CMK (cell line): ENCODE measurements at regions not wholly inside any gene's neighbourhood (a gene's known extent, or its start where the extent isn't known, plus 50 kb on each side); places are given as distances from the start of the nearest gene placed in this dataset.

Experiments
- DNase-seq: peaks from one replicate; pipeline ENCODE4 v3.0.0-alpha.2; 2010; ENCODE audit warnings: low read depth

DNA sequence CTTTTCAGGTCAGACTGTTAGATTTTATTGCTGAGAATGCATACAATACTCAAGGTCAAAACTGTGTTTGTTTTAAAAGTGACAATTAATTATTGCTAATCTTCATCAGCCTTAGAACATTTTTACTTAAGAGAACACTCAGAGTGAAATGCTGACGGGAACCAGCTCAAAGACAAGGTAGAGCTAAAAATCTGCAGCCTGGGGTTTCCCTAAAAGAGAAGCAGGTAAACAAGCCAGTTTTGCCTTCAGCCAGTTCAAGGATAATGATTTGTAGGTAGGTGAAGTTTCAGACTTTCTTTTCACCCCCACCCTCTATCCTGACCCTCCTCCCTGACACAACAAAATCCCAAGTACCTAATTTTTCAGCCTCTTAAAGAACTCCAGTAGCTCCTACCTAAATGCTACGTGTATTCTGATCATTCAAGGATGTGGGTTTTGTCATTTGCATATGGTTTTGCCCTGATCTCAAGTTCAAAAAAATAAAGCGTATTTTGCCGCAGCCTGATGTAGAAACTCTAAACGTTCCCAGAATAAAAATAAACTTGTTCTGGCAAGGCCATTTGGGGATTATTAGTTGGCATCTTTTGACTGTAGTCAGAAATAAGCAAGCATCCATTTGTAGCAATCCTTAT lies 407.2 kb downstream of the EFNA5 start:
- no peak for DNase-seq

DNA sequence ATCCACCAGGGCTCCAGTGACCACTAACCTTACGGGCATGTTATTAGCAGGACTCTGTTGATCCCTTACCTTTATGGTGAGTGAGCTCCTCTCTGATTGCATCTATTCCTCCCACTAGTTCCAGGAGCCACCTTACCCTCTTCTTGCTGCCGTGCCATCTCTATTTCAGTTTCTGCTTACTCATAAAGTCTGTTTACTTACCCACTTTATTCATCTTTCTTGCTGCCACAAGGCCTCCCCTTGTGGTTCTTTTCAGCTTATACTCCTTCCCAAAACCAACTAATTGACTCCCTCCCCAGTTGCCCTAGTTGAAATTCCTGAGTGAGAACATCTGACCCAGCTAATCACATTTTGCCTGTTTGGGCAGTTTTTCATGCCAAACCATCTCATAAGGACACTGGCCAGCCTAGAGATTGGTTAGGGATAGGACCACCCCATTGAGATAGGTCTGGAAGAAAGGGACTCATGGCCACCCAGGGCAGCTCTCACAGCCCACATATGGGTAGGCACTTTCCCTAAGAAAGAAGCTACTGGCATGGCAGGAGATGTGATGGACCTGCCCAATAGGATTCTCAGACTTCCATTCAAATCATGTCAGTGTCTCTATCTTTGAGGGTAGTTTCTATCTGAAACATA lies 412.7 kb downstream of the EFNA5 start:
- no peak for DNase-seq

- no peak for DNase-seq
These were observed 415.9 kb downstream of the EFNA5 start for GRCh38 chr5:107254902-107255234.

DNA sequence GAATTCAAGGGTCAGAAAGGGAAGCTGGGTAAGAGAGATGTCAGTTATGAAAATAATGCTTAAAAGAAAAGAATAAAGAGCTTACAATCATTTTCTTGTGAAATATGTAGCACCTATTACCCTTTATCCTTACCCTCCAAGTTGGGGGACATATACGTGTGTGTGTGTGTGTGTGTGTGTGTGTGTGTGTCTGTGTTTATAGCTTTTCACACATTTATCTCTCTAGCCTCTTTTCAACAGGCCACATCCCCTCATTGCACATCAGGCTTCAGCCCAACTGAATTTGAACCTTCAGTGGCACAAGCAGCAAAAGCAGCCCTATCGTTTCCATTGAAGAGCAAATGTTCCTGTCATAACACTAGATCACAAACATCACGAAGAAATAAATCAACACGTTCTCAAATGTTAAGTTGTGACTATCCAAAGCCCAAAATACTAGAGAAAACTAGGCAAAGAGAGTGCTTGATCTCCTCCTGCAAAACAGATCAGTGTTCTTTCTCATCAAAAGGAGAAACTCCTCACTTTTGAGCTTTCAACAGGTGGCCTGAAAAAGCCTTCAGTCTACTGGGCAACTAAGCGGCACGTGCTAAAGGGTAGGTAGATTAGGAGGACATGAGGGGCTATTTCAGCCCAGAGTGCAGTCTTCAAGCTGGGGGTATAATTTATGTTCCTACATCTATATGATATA lies 416.4 kb downstream of the EFNA5 start:
- DNase-seq = no peak

- DNase-seq = no peak
These were observed 417.5 kb downstream of the EFNA5 start for GRCh38 chr5:107253246-107253645.

GRCh38 chr5:107251151-107251550 lies 419.6 kb downstream of the EFNA5 start:
- DNase-seq = no peak

DNA sequence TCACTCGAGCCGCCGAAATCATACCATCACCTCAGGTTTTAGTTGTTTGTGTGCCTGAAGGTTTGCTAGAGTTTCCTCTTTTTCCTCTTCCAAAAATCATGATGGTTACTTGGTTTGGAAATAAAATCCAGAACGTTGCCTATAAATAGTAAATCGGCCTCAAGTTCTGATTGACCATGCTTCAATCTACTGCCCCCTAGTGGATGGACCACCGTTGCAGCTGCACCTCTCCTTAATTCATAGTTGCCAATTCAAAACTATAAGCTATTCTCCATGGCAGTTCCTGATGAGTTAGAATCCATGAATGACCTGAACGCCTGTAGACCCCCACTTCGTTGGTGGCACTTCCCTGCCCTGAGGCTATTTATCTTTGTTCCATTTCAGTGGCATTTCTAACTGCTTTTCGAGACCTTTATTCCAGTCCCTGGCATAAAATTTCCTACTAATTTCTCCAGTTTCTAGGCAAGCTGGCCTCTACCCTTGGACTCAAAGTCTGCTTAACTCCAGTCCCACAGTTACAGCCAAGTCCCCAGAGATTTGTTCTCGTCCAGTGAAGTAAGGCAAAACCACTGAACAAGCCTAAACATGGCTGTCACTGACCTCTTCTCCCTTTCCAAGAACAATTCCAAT lies 422.6 kb downstream of the EFNA5 start:
- DNase-seq = peak; percentile 2

GRCh38 chr5:107247427-107247826 lies 423.3 kb downstream of the EFNA5 start:
- DNase-seq = no peak

GRCh38 chr5:107243220-107243579 lies 427.5 kb downstream of the EFNA5 start:
- DNase-seq = no peak

DNA sequence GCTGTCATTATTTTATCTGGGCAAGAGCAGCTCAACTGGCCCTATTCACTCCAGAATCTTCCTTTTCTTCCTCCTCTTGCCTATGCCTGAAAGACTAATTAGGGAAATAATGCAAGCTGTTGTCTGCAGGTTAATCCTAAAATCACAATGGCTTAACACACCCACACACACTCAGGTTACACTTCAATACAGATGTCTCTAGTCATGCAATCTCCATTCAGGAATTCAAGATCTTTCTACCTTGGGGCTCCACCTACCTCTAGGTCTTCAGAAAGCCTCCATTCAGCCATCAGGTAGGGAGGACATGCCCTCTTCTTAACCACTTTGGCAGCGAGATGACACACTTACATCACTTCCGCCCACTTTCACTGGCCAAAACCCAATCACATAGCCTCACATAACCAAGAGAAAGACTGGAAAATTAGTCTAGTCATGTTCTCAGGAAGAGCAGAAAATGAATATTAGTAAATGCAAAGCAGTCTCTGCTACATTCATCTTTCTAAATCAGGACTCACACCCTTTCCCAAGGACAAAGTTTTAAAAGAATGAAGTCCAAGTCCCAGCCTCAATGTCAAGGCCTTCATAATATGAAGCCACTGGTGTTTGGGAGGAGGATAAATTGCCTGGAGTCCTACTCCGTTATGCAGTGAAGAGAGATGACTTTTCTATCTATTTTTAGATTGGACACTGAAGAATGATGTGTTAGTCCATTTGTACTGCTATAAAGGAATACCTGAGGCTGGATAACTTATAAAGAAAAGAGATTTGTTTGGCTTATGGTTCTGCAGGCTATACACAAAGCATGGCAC lies 428.1 kb downstream of the EFNA5 start:
- no peak for DNase-seq

DNA sequence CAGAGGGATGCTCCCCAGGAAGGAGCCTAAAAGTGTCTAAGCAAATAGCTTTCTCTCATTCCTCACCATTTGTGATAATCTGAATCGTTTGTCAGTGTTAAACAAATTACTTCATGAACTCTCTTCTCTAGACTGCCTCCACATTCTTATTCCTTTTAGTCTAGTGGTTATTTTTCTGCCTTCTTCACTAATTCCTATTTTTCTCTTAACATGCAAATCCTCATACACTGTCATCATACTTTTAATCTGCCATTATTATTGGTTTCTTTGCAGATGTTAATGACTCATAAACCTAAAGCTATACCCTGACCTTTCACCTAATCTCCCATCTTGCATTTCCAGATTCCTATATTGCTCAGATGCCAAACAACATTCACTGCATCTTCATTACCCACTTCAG lies 428.9 kb downstream of the EFNA5 start:
- no peak for DNase-seq

DNA sequence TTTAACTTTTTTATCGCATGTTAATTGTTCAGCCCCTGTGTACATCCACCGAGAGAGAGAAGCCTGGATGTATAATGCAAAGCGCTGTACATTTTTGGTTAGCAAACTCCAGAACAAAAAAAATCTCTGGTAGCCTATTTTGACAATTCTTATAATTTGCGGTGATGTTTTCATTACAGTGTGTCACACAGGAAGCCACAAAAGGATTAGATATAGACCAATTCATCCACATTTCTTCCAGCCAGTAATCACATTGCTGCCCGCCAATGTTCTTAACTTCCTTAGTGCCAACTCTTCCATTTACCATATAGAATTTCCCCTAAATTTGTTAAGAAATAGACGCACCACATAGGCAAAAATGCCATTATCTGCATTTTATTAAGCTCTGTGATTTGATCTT lies 435.6 kb downstream of the EFNA5 start:
- no peak for DNase-seq

DNA sequence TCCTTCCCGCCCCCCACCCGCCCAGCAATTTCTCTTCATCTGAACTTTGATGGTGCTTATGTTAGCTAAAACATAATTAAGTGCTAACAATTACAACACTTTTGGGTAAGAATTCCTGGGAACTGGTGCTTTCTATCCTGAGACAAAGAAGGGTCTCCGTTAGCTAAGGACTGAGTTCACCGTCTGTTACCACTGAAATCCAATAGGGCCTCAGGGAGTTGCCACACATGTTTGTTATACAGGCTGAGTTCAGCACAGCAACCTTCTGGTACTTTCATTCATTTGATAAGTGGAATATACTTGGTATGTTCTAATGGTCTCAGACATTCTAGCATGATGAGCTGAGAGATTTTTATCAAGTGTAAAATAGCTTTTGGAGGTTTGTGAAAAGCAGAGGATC lies 437.9 kb downstream of the EFNA5 start:
- DNase-seq = no peak

GRCh38 chr5:107232293-107232692 lies 438.4 kb downstream of the EFNA5 start:
- DNase-seq = no peak

DNA sequence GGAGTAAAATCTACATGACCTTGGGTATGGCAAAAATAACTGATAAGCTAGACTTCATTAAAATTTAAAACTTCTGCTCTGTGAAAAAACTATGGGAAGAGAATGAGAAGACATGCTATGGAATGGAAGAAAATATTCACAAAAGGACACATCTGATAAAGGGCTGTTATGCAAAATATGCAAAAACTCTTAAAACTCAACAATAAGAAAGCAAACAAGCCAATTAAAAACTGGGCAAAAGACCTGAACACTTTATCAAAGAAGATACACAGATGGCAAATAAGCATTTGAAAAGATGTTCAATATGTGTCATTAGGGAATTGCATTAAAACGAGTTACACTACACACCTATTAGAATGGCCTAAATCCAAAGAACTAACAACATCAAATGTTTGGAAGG lies 439.5 kb downstream of the EFNA5 start:
- no peak for DNase-seq

DNA sequence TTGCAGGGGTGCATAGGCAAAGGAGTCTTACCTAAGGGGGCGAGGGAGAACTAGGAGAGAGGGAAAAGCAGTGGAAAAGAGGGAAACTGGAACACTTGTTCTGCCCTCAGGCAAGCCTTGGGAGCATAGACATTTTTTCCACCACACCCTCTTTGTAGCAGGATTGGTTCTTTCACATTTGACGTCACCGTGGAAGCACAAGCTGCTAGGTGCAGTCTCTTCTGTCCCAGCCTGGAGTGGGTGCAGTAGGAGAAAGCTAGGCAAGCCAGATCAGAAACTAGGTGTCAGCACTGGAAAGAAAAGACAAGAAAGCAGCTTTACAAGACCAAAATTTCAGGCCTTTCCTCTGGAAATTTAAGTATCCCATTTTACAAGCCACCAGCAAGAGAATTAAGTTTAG lies 440.4 kb downstream of the EFNA5 start:
- no peak for DNase-seq

DNA sequence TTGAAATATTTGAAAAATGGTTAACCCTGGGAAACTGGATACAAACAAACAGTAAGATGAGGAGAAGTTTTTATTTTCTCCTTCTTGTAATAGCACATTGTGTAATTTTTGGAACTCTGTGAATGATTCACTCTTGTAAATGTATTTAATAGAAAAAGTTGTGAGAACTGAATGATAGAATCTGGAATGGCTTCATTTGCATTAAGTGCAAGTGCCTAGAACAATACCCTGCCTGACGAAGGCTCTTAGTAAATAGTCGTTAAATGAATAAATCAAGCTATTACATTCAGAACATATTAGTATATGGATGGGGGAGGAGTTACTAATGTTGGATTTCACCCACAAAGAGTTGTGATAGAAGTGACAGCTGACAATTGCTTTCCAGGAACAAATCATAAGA lies 442.5 kb downstream of the EFNA5 start:
- DNase-seq = no peak

DNA sequence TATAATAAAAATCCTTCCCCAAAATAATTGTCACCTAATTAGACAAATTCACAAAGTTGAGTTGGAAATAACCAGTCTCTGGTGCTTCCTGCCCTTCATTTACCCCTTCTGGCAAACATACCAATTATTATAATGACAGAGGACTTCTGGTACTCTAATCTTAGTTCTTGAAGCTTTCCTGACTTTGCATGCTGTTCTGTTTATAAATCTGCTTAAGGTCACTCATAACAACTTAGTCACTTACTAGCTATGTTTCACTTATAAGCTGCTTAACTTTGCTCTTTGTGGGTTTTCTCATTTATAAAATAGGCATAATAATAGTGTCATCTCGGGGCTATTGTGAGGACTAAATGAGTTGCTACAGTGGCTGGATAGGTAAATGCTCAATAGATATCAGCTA lies 446.5 kb downstream of the EFNA5 start:
- no peak for DNase-seq

- DNase-seq = no peak
These were observed 447.7 kb downstream of the EFNA5 start for GRCh38 chr5:107223066-107223465.

DNA sequence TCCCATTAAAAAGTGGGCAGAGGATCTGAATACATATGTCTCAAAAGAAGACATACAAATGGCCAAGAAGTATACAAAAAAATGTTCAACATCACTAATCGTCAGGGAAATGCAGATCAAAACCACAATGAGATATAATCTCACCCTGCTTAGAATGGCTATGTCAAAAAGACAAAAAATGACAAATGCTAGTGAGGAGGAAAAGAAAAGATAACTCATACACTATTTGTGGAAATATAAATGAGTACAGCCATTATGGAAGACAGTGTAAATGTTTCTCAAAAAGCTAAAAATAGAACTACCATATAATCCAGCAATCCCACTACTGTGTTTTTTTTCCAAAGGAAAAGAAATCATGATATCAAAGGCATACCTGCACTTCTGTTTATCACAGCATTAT lies 450.7 kb downstream of the EFNA5 start:
- no peak for DNase-seq

GRCh38 chr5:107218457-107219193 lies 452.1 kb downstream of the EFNA5 start:
- no peak for DNase-seq

DNA sequence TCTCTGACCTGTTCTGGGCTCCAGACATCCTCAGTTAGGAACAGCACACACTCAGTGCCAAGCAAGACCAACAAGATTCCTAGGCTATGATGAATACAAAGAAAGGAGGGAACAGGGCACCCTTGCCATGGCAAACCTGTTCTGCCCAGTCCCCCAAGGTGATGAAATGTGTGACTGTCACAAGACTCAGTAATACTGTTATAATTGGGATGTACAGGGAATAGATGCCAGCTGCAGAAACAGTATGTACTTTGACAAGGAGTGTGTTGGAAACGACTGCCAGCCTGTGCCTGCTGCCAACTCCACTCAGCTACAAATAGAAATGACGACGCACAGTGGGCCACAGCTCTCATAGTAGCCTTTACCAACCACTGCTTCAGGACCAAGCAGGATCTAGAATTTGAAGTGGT lies 453.0 kb downstream of the EFNA5 start:
- no peak for DNase-seq
